Esophagus muscularis mucosa (tissue), 4 donors: ENCODE measurements at regions not wholly inside any gene's neighbourhood (a gene's known extent, or its start where the extent isn't known, plus 50 kb on each side); places are given as distances from the start of the nearest gene placed in this dataset.

Experiments
- DNase-seq: peaks from one replicate; pipeline ENCODE4 v3.0.0-alpha.2; 2017; ENCODE audit errors: extremely low spot score
- H3K27ac ChIP-seq, 4 donors: fragments of 200-600 bp; sonication (generic); replicated peaks in 1 of 4; 1 replicate in 3 of 4; 2 replicates in 1 of 4; pipeline ENCODE4 v1.5.1; 2016 to 2019; ENCODE audit warnings: mild to moderate bottlenecking in 1 of 4
- H3K27me3 ChIP-seq, 4 donors: fragments of 200-600 bp; sonication (generic); one replicate each; pipeline versions ENCODE4 v1.5.1 to v1.6.0; 2016 to 2019
- H3K36me3 ChIP-seq, 4 donors: fragments of 200-600 bp; sonication (generic); one replicate each; pipeline ENCODE4 v1.5.1; 2016 to 2019
- H3K4me1 ChIP-seq, 4 donors: fragments of 200-600 bp; sonication (generic); one replicate each; pipeline ENCODE4 v1.5.1; 2016 to 2019
- H3K4me3 ChIP-seq, 4 donors: fragments of 200-600 bp; sonication (generic); 1 replicate in 2 of 4; 2 replicates in 2 of 4; pipeline ENCODE4 v1.5.1; 2016 to 2019; ENCODE audit warnings: mild to moderate bottlenecking in 4 of 4, moderate library complexity in 1 of 4
- H3K9me3 ChIP-seq, 4 donors: fragments of 200-600 bp; sonication (generic); 1 replicate in 3 of 4; 2 replicates in 1 of 4; pipeline ENCODE4 v1.5.1; 2016 to 2019
- EP300 ChIP-seq: sonication (generic); formaldehyde crosslinking; IDR thresholded peaks from one replicate; pipeline ENCODE4 v1.6.1; 2017; ENCODE audit warnings: antibody characterized with exemption
- POLR2A ChIP-seq: fragments of 450-650 bp; IDR thresholded peaks from one replicate; pipeline ENCODE4 v1.6.1; 2017; ENCODE audit warnings: antibody characterized with exemption, moderate library complexity, mild to moderate bottlenecking, low read depth
- POLR2AphosphoS5 ChIP-seq, 2 donors: sonication (generic); formaldehyde crosslinking; IDR thresholded peaks; one replicate each; pipeline ENCODE4 v1.6.1; 2017; ENCODE audit warnings: antibody characterized with exemption in 2 of 2
- WGBS: methylation state at CpG from one replicate; pipeline ENCODE4 v1.1.5; 2018; 5-methylcytosine and 5-hydroxymethylcytosine counted together
- intact Hi-C: fragments of 100-400 bp; cut with DNase I; formaldehyde crosslinking; loops from one replicate; pipeline ENCODE4 v1.15.1; 2023
- TF ChIP-seq, protein P1 (sequence below), 3 experiments: fragments of 200-600 bp in 2 of 3; fragments of 450-650 bp in 1 of 3; sonication (generic) in 2 of 3; IDR thresholded peaks; one replicate each; pipeline ENCODE4 v1.5.1; 2017 to 2019; ENCODE audit warnings: antibody characterized with exemption in 3 of 3, mild to moderate bottlenecking in 2 of 3, moderate library complexity in 1 of 3

DNA sequence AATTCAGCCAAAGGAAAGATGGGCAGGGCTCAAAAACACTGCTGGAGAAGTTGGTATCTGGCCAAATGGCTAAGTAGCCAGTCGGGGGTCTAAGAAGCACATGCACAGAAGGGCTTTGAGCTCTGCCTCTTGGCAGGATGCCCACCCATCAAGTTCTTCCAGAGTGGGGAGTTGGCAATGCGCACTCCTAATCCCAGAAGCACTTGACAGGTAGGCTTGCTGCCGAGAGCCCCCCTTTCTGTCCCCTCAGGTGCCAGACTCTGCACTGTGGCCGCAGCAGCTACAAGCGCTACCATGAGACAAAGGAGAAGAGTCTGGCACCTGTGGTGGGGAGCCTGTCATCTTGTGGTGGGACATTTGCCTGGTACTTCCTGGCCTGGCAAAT lies 252.9 kb upstream of the SLC24A2 start:
- Histone ChIP-seq H3K4me1 (peaks cover 7 to 15% (median 14%) of the 10 kb centered on the region in 4 donors), H3K4me3 (no peak overlapping the region), H3K27me3 (no peaks in the 10 kb centered on the region), H3K27ac (no peak overlapping the region), H3K9me3 (no peaks in the 10 kb centered on the region), H3K36me3 (no peaks in the 10 kb centered on the region)
- no peak for DNase-seq
- WGBS, result 67% methylated on average over 4 of the region's 5 CpGs
- intact Hi-C loops, result no loop called here
- TF ChIP-seq EP300 (no peak), POLR2AphosphoS5 (IDR thresholded peaks at IDR 0.05) (no peak), POLR2A (no peak)
- TF ChIP-seq, protein P1, sequence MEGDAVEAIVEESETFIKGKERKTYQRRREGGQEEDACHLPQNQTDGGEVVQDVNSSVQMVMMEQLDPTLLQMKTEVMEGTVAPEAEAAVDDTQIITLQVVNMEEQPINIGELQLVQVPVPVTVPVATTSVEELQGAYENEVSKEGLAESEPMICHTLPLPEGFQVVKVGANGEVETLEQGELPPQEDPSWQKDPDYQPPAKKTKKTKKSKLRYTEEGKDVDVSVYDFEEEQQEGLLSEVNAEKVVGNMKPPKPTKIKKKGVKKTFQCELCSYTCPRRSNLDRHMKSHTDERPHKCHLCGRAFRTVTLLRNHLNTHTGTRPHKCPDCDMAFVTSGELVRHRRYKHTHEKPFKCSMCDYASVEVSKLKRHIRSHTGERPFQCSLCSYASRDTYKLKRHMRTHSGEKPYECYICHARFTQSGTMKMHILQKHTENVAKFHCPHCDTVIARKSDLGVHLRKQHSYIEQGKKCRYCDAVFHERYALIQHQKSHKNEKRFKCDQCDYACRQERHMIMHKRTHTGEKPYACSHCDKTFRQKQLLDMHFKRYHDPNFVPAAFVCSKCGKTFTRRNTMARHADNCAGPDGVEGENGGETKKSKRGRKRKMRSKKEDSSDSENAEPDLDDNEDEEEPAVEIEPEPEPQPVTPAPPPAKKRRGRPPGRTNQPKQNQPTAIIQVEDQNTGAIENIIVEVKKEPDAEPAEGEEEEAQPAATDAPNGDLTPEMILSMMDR (IDR thresholded peaks at IDR 0.05), result no peak

- Histone ChIP-seq H3K27ac (no peak overlapping the region), H3K4me3 (no peak overlapping the region), H3K9me3 (no peaks in the 10 kb centered on the region), H3K27me3 (no peaks in the 10 kb centered on the region), H3K36me3 (no peaks in the 10 kb centered on the region), H3K4me1 (peaks cover 7 to 15% (median 14%) of the 10 kb centered on the region in 4 donors)
- TF ChIP-seq EP300, result no peak
- no peak for TF ChIP-seq POLR2A
- TF ChIP-seq, protein P1 (IDR thresholded peaks at IDR 0.05), result no peak
- no peak for TF ChIP-seq POLR2AphosphoS5 (IDR thresholded peaks at IDR 0.05)
- WGBS, result 77% methylated on average over 14 of the region's 14 CpGs
- intact Hi-C loops, result no loop called here
- no peak for DNase-seq
These were observed 252.3 kb upstream of the SLC24A2 start for GRCh38 chr9:20040991-20041696.

GRCh38 chr9:20037699-20038098 lies 248.9 kb upstream of the SLC24A2 start:
- no peak for DNase-seq
- WGBS, result 89% methylated on average over 1 of the region's 1 CpG
- no peak overlapping the region for H3K4me3 ChIP-seq
- intact Hi-C loops, result no loop called here
- no peaks in the 10 kb centered on the region for H3K9me3 ChIP-seq
- TF ChIP-seq, protein P1 (IDR thresholded peaks at IDR 0.05), result no peak
- TF ChIP-seq EP300, result no peak
- no peak for TF ChIP-seq POLR2A
- TF ChIP-seq POLR2AphosphoS5 (IDR thresholded peaks at IDR 0.05), result no peak
- peaks cover 15 to 24% (median 21%) of the 10 kb centered on the region in 4 donors for H3K4me1 ChIP-seq
- H3K36me3 ChIP-seq, result no peaks in the 10 kb centered on the region
- no peaks in the 10 kb centered on the region for H3K27me3 ChIP-seq
- no peak overlapping the region for H3K27ac ChIP-seq

DNA sequence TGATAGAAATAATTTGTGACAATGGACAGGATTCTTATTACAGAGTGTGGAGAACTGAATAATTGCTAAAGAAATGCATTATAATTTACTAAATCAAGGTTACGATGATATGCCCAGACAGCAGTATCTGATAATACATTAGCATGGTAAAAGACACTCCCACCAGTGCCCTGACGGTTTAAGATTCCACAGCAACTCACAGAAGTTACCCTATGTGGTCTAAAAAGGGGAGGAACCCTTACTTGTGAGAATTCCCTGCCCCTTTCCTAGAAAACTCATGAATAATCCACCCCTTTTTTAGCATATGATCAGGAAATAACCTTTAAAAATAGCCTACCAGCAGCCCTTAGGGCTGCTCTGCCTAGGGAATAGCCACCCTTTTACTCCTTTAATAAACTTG lies 244.7 kb upstream of the SLC24A2 start:
- intact Hi-C loops, result no loop called here
- 78% methylated on average over 2 of the region's 2 CpGs for WGBS
- H3K27ac ChIP-seq, result no peak overlapping the region
- no peak for DNase-seq
- peaks cover 6 to 17% (median 8%) of the 10 kb centered on the region in 4 donors for H3K4me1 ChIP-seq
- no peak overlapping the region for H3K4me3 ChIP-seq
- TF ChIP-seq POLR2AphosphoS5 (IDR thresholded peaks at IDR 0.05), result no peak
- TF ChIP-seq, protein P1 (IDR thresholded peaks at IDR 0.05), result no peak
- no peak for TF ChIP-seq POLR2A
- no peak for TF ChIP-seq EP300
- H3K27me3 ChIP-seq, result no peaks in the 10 kb centered on the region
- no peaks in the 10 kb centered on the region for H3K9me3 ChIP-seq
- no peaks in the 10 kb centered on the region for H3K36me3 ChIP-seq
